ENCODE measurements at regions not wholly inside any gene's neighbourhood (a gene's known extent, or its start where the extent isn't known, plus 50 kb on each side); places are given as distances from the start of the nearest gene placed in this dataset.
"Not testable (repeated sequence)": the region's sequence is repeated elsewhere in the genome, so short reads cannot be mapped to it uniquely, and the experiment has no call there.

- Histone ChIP-seq H3K4me3 (ENCODE audit: low read length) (no peak overlapping the region), H3K27me3 (ENCODE audit: insufficient read depth, low read length) (no peaks in the 10 kb centered on the region), H3K9me3 (ENCODE audit: insufficient read depth, low read depth, low read length) (no peaks in the 10 kb centered on the region), H3K27ac (ENCODE audit: low read length) (no peak overlapping the region), H3K4me1 (ENCODE audit: insufficient read depth, low read length) (no peaks in the 10 kb centered on the region), H3K36me3 (ENCODE audit: insufficient read depth, low read depth, low read length) (no peaks in the 10 kb centered on the region), H3K9ac (ENCODE audit: low read depth, low read length) (no peak overlapping the region)
These were observed 189.4 kb upstream of the ALG10 start for GRCh38 chr12:33832900-33833299.

- H3K9me3 ChIP-seq (ENCODE audit: insufficient read depth, low read depth, low read length): no peaks in the 10 kb centered on the region
- H3K4me3 ChIP-seq (ENCODE audit: low read length): no peak overlapping the region
- no peaks in the 10 kb centered on the region for H3K36me3 ChIP-seq (ENCODE audit: insufficient read depth, low read depth, low read length)
- no peaks in the 10 kb centered on the region for H3K27me3 ChIP-seq (ENCODE audit: insufficient read depth, low read length)
- H3K9ac ChIP-seq (ENCODE audit: low read depth, low read length): no peak overlapping the region
- H3K27ac ChIP-seq (ENCODE audit: low read length): no peak overlapping the region
- H3K4me1 ChIP-seq (ENCODE audit: insufficient read depth, low read length): no peaks in the 10 kb centered on the region
These were observed 187.6 kb upstream of the ALG10 start for GRCh38 chr12:33834672-33835071.

GRCh38 chr12:33876618-33877017 is 145.7 kb upstream of the ALG10 start:
- Histone ChIP-seq H3K4me3 (ENCODE audit: low read length) (no peak overlapping the region), H3K27me3 (ENCODE audit: insufficient read depth, low read length) (no peaks in the 10 kb centered on the region), H3K9me3 (ENCODE audit: insufficient read depth, low read depth, low read length) (peaks cover 27% of the 10 kb centered on the region), H3K27ac (ENCODE audit: low read length) (no peak overlapping the region), H3K4me1 (ENCODE audit: insufficient read depth, low read length) (no peaks in the 10 kb centered on the region), H3K36me3 (ENCODE audit: insufficient read depth, low read depth, low read length) (no peaks in the 10 kb centered on the region), H3K9ac (ENCODE audit: low read depth, low read length) (no peak overlapping the region)

- no peak overlapping the region for H3K27ac ChIP-seq (ENCODE audit: low read length)
- H3K36me3 ChIP-seq (ENCODE audit: insufficient read depth, low read depth, low read length): no peaks in the 10 kb centered on the region
- peaks cover 14% of the 10 kb centered on the region; the same call in 1 of the 2 replicates for H3K9me3 ChIP-seq (ENCODE audit: insufficient read depth, low read depth, low read length)
- H3K9ac ChIP-seq (ENCODE audit: low read depth, low read length): no peak overlapping the region
- no peaks in the 10 kb centered on the region for H3K4me1 ChIP-seq (ENCODE audit: insufficient read depth, low read length)
- no peaks in the 10 kb centered on the region for H3K27me3 ChIP-seq (ENCODE audit: insufficient read depth, low read length)
- no peak overlapping the region for H3K4me3 ChIP-seq (ENCODE audit: low read length)
These were observed 129.9 kb upstream of the ALG10 start for GRCh38 chr12:33892425-33892824.

- H3K36me3 ChIP-seq (ENCODE audit: insufficient read depth, low read depth, low read length): not testable (repeated sequence)
These were observed 101.8 kb upstream of the ALG10 start for GRCh38 chr12:33920460-33920859.

DNA sequence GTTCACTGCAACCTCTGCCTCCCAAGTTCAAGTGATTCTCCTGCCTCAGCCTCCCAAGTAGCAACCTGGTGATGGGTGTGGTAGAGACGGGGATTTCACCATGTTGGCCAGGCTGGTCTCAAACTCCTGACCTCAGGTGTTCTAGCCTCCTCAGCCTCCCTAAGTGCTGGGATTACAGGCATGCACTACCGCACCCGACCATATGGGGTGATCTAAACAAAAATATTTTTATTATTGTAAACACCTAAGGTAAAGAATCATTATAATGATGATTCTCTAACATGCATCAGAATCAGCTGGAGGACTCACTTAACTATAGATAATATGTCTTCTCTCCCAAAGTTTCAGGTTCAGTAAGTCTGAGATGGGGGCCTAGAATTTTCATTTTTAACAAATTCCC is 96.2 kb upstream of the ALG10 start:
- H3K4me3 ChIP-seq (ENCODE audit: low read length): no peak overlapping the region
- H3K9ac ChIP-seq (ENCODE audit: low read depth, low read length): no peak overlapping the region
- no peaks in the 10 kb centered on the region for H3K27me3 ChIP-seq (ENCODE audit: insufficient read depth, low read length)
- H3K9me3 ChIP-seq (ENCODE audit: insufficient read depth, low read depth, low read length): peaks cover 51% of the 10 kb centered on the region
- H3K36me3 ChIP-seq (ENCODE audit: insufficient read depth, low read depth, low read length): no peaks in the 10 kb centered on the region
- H3K4me1 ChIP-seq (ENCODE audit: insufficient read depth, low read length): no peaks in the 10 kb centered on the region
- H3K27ac ChIP-seq (ENCODE audit: low read length): no peak overlapping the region

More at GRCh38 chr12:33920460-33920859, 101.8 kb upstream of the ALG10 start:
- H3K27ac ChIP-seq (ENCODE audit: low read length); H3K4me3 ChIP-seq (ENCODE audit: low read length); H3K9ac ChIP-seq (ENCODE audit: low read depth, low read length); H3K27me3 ChIP-seq (ENCODE audit: insufficient read depth, low read length); H3K4me1 ChIP-seq (ENCODE audit: insufficient read depth, low read length): not testable (repeated sequence)
- peaks cover 35% of the 10 kb centered on the region for H3K9me3 ChIP-seq (ENCODE audit: insufficient read depth, low read depth, low read length)

- not testable (repeated sequence) for H3K9me3 ChIP-seq (ENCODE audit: insufficient read depth, low read depth, low read length); H3K4me1 ChIP-seq (ENCODE audit: insufficient read depth, low read length); H3K27me3 ChIP-seq (ENCODE audit: insufficient read depth, low read length); H3K9ac ChIP-seq (ENCODE audit: low read depth, low read length); H3K4me3 ChIP-seq (ENCODE audit: low read length); H3K36me3 ChIP-seq (ENCODE audit: insufficient read depth, low read depth, low read length); H3K27ac ChIP-seq (ENCODE audit: low read length)
These were observed 84.6 kb upstream of the ALG10 start for GRCh38 chr12:33937669-33938068.

DNA sequence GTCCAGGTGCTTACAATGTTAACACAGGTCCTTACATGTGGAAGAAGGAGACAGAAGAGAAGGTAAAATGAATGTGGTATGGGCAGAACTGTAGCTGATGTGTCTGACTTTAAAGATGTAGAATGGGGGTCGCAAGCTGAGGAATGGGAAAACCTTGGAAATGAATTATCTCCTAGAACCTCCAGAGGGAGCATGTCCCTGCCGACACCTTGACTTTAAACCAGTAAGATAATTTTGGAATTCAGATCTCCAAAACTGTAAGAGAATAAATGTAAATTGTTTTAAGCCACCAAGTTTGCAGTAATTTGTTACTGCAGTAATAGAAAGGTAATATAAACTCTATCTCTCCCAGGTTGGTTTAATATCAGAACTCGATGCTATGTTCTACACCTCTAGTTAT is 80.1 kb upstream of the ALG10 start:
- no peaks in the 10 kb centered on the region for H3K4me1 ChIP-seq (ENCODE audit: insufficient read depth, low read length)
- peaks cover 3% of the 10 kb centered on the region; the same call in 1 of the 2 replicates for H3K9me3 ChIP-seq (ENCODE audit: insufficient read depth, low read depth, low read length)
- H3K36me3 ChIP-seq (ENCODE audit: insufficient read depth, low read depth, low read length): no peaks in the 10 kb centered on the region
- no peak overlapping the region for H3K9ac ChIP-seq (ENCODE audit: low read depth, low read length)
- H3K27ac ChIP-seq (ENCODE audit: low read length): no peak overlapping the region
- no peaks in the 10 kb centered on the region for H3K27me3 ChIP-seq (ENCODE audit: insufficient read depth, low read length)
- no peak overlapping the region for H3K4me3 ChIP-seq (ENCODE audit: low read length)

DNA sequence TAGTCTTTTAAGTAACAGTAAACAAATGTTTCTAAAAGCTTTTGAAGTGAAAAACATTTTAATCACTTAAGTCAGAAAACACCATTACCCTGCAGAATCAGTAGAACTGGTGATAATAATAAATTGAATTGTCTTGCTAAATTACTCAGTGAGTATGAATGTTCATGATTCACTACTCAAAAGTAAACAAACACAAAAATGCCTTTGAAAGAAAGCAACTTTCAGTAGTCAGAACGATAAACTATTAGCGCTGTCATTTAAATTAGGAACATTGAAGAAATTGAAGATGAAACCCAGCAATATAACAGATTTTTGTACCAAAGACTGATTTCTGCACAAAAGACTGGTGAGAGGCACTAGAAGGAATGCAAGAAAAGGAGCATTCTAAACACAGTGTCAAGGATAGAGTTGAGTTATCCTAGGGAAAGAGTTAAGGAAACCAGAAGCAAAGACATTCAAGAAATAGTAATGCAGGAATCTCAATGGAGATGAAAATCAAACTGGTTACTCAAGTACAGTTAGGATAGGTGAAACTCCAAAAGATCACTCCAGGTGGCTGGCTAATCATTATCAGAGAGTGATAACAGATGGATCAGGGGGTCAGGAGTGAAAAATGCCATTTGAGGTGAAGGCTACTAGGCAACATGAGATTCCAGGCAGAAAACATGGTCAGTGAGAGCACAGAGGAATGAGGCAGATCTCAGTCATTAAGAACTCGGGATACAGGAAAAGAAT is 77.4 kb upstream of the ALG10 start:
- no peak overlapping the region for H3K4me3 ChIP-seq (ENCODE audit: low read length)
- H3K4me1 ChIP-seq (ENCODE audit: insufficient read depth, low read length): no peaks in the 10 kb centered on the region
- no peaks in the 10 kb centered on the region for H3K27me3 ChIP-seq (ENCODE audit: insufficient read depth, low read length)
- peaks cover 26% of the 10 kb centered on the region for H3K9me3 ChIP-seq (ENCODE audit: insufficient read depth, low read depth, low read length)
- no peak overlapping the region for H3K9ac ChIP-seq (ENCODE audit: low read depth, low read length)
- no peaks in the 10 kb centered on the region for H3K36me3 ChIP-seq (ENCODE audit: insufficient read depth, low read depth, low read length)
- H3K27ac ChIP-seq (ENCODE audit: low read length): no peak overlapping the region

- Histone ChIP-seq H3K4me1 (ENCODE audit: insufficient read depth, low read length) (no peaks in the 10 kb centered on the region), H3K27ac (ENCODE audit: low read length) (no peak overlapping the region), H3K9me3 (ENCODE audit: insufficient read depth, low read depth, low read length) (peaks cover 32% of the 10 kb centered on the region)
These were observed 76.9 kb upstream of the ALG10 start for GRCh38 chr12:33945438-33945784.

DNA sequence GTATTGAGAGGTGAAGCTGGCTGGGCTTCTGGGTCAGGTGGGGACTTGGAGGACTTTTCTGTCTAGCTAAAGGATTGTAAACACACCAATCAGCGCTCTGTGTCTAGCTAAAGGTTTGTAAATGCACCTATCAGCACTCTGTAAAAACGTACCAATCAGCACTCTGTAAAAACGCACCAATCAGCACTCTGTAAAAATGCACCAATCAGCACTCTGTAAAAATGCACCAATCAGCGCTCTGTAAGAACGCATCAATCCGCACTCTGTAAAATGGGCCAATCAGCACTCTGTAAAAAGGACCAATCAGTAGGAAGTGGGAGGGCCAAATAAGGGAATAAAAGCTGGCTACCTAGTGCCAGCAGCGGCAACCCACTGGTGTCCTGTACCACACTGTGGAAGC is 56.1 kb upstream of the ALG10 start:
- H3K9me3 ChIP-seq (ENCODE audit: insufficient read depth, low read depth, low read length): peaks cover 16% of the 10 kb centered on the region
- not testable (repeated sequence) for H3K36me3 ChIP-seq (ENCODE audit: insufficient read depth, low read depth, low read length); H3K9ac ChIP-seq (ENCODE audit: low read depth, low read length); H3K4me3 ChIP-seq (ENCODE audit: low read length); H3K4me1 ChIP-seq (ENCODE audit: insufficient read depth, low read length); H3K27ac ChIP-seq (ENCODE audit: low read length); H3K27me3 ChIP-seq (ENCODE audit: insufficient read depth, low read length)

More at GRCh38 chr12:33945438-33945784, 76.9 kb upstream of the ALG10 start:
- Histone ChIP-seq H3K4me3 (ENCODE audit: low read length) (no peak overlapping the region), H3K9ac (ENCODE audit: low read depth, low read length) (no peak overlapping the region), H3K27me3 (ENCODE audit: insufficient read depth, low read length) (no peaks in the 10 kb centered on the region), H3K36me3 (ENCODE audit: insufficient read depth, low read depth, low read length) (no peaks in the 10 kb centered on the region)

GRCh38 chr12:33967760-33968159 is 54.5 kb upstream of the ALG10 start:
- Histone ChIP-seq H3K9ac (ENCODE audit: low read depth, low read length) (no peak overlapping the region), H3K27ac (ENCODE audit: low read length) (no peak overlapping the region), H3K4me1 (ENCODE audit: insufficient read depth, low read length) (no peaks in the 10 kb centered on the region), H3K27me3 (ENCODE audit: insufficient read depth, low read length) (no peaks in the 10 kb centered on the region), H3K4me3 (ENCODE audit: low read length) (no peak overlapping the region), H3K9me3 (ENCODE audit: insufficient read depth, low read depth, low read length) (peaks cover 16% of the 10 kb centered on the region), H3K36me3 (ENCODE audit: insufficient read depth, low read depth, low read length) (no peaks in the 10 kb centered on the region)
